ENCODE measurements at regions not wholly inside any gene's neighbourhood (a gene's known extent, or its start where the extent isn't known, plus 50 kb on each side); places are given as distances from the start of the nearest gene placed in this dataset.

GRCh38 chr1:14020006-14020405 is 320.0 kb downstream of the PRDM2 start:
- TF ChIP-seq CTCF (conservative IDR thresholded peaks at IDR 0.05 in 1 of 2, IDR thresholded peaks at IDR 0.05 in 1 of 2; ENCODE audit: extremely low read depth in 1 of 2, insufficient read depth in 1 of 2, low read depth in 1 of 2, low read length in 2 of 2) (no peak), EZH2 (IDR thresholded peaks at IDR 0.05; ENCODE audit: borderline replicate concordance, low read length) (no peak)

Measured in mammary epithelial cell (primary cell).